ENCODE measurements at regions not wholly inside any gene's neighbourhood (a gene's known extent, or its start where the extent isn't known, plus 50 kb on each side); places are given as distances from the start of the nearest gene placed in this dataset.

GRCh38 chr10:123559066-123559822 lies 106.9 kb upstream of the GPR26 start:
- DNase-seq (ENCODE audit: low spot score) = peak; percentile 84

- no peak for DNase-seq (ENCODE audit: low spot score)
Measured at GRCh38 chr10:123559823-123560092, 106.4 kb upstream of the GPR26 start.

- no peak for DNase-seq (ENCODE audit: low spot score)
Measured at GRCh38 chr10:123560301-123561140, 105.6 kb upstream of the GPR26 start.

GRCh38 chr10:123561141-123561440 lies 105.1 kb upstream of the GPR26 start:
- no peak for DNase-seq (ENCODE audit: low spot score)

GRCh38 chr10:123562387-123562786 lies 103.8 kb upstream of the GPR26 start:
- no peak for DNase-seq (ENCODE audit: low spot score)

GRCh38 chr10:123562811-123563580 lies 103.2 kb upstream of the GPR26 start:
- no peak for DNase-seq (ENCODE audit: low spot score)

- DNase-seq (ENCODE audit: low spot score) = no peak
Measured at GRCh38 chr10:123563581-123563855, 102.6 kb upstream of the GPR26 start.

GRCh38 chr10:123563994-123564393 lies 102.2 kb upstream of the GPR26 start:
- no peak for DNase-seq (ENCODE audit: low spot score)

- no peak for DNase-seq (ENCODE audit: low spot score)
Measured at GRCh38 chr10:123564631-123565030, 101.5 kb upstream of the GPR26 start.

GRCh38 chr10:123565691-123566660 lies 100.2 kb upstream of the GPR26 start:
- DNase-seq (ENCODE audit: low spot score) = no peak

GRCh38 chr10:123567984-123568739 lies 98.0 kb upstream of the GPR26 start:
- no peak for DNase-seq (ENCODE audit: low spot score)

- DNase-seq (ENCODE audit: low spot score) = no peak
Measured at GRCh38 chr10:123568751-123569150, 97.4 kb upstream of the GPR26 start.

GRCh38 chr10:123569436-123570035 lies 96.6 kb upstream of the GPR26 start:
- DNase-seq (ENCODE audit: low spot score) = no peak

- no peak for DNase-seq (ENCODE audit: low spot score)
Measured at GRCh38 chr10:123570051-123570897, 95.9 kb upstream of the GPR26 start.

GRCh38 chr10:123570898-123571515 lies 95.1 kb upstream of the GPR26 start:
- DNase-seq (ENCODE audit: low spot score) = no peak

- no peak for DNase-seq (ENCODE audit: low spot score)
Measured at GRCh38 chr10:123571978-123572377, 94.2 kb upstream of the GPR26 start.

- no peak for DNase-seq (ENCODE audit: low spot score)
Measured at GRCh38 chr10:123573236-123574108, 92.7 kb upstream of the GPR26 start.

GRCh38 chr10:123574109-123574698 lies 92.0 kb upstream of the GPR26 start:
- no peak for DNase-seq (ENCODE audit: low spot score)
